ENCODE measurements at regions not wholly inside any gene's neighbourhood (a gene's known extent, or its start where the extent isn't known, plus 50 kb on each side); places are given as distances from the start of the nearest gene placed in this dataset.
A peak's percentile ranks its signal among the peaks of the same experiment; 100 is the strongest.
"Not testable (repeated sequence)": the region's sequence is repeated elsewhere in the genome, so short reads cannot be mapped to it uniquely, and the experiment has no call there.

GRCh38 chr4:130632731-130633604, 1537.0 kb downstream of the C4orf33 start:
- no peak for DNase-seq (ENCODE audit: low spot score)

- DNase-seq (ENCODE audit: low spot score): no peak
These were observed 1540.5 kb downstream of the C4orf33 start for GRCh38 chr4:130636486-130636885.

DNA sequence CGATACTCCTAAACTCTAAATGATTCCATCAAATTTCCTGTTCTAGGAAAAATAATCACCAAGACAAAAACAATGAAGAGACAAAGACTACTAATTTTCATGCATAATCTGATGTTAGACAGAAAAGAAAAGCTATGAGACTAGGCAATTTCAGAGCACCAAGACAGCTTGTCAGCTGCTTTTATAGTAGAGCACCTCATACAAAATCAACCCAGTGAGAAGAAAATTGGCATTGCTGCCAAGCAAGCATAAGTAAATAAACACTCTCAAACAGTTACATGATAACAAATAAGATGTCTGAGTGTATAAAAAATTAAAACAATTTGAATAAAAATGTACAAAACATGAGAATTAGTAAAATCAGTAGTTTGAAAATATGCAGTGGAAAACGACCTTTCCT, 1544.6 kb downstream of the C4orf33 start:
- no peak for DNase-seq (ENCODE audit: low spot score)

DNA sequence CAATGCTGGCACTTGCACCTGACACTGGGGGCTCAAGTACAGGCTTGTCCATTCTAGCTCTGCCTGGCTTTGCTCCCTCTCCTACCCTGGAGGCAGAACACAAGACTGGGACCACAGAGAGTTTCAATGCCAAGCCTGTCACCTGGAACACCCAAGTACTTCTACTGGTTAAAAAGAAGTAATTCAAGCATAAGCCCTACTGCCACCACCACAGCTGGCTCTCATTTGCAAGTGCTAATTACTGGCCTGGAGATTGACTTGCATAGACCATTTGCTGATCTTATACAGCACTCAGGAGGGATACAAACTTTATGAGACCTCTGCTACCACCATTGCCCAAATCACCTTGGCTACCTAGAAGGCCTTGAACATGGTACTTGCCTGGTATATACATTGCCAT, 1550.9 kb downstream of the C4orf33 start:
- no peak for DNase-seq (ENCODE audit: low spot score)

- DNase-seq (ENCODE audit: low spot score): no peak
These were observed 1552.6 kb downstream of the C4orf33 start for GRCh38 chr4:130648570-130648969.

DNA sequence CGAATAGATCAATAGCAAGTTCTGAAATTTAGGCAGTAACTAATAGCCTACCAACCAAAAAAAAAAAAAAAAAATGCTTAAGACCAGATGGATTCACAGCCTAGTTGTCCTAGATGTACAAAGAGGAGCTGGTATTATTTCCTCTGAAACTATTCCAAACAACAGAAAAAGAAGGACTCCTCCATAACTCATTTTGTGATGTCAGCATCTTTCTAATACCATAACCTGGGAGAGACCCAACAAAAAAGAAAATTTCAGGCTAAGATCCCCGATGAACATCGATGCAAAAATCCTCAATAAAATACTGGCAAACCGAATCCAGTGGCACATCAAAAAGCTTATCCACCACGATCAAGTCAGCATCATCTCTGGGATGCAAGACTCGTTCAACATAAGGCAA, 1557.9 kb downstream of the C4orf33 start:
- no peak for DNase-seq (ENCODE audit: low spot score)

- DNase-seq (ENCODE audit: low spot score): peak; percentile 17
These were observed 1563.4 kb downstream of the C4orf33 start for GRCh38 chr4:130659320-130659719.

- DNase-seq (ENCODE audit: low spot score): no peak
These were observed 1572.9 kb downstream of the C4orf33 start for GRCh38 chr4:130668859-130669258.

DNA sequence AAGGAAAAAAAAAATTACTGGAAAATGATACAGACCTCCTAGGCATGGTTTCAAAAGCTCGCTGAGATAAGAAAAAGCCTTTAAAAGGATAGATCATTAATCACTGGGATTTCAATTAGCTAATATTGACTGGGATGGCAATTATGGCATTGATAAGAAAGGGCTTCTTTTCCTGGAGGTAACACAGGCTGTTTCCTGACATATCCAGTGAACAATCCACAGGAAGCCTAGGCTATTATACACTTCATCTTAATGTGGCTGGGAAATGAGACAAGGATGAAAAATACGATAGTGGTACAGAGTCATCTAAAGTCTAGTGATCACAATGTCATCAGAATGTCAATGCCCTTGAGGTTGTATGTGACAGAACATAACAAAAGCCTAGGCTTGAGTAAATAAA, 1579.3 kb downstream of the C4orf33 start:
- DNase-seq (ENCODE audit: low spot score): no peak

- no peak for DNase-seq (ENCODE audit: low spot score)
These were observed 1593.2 kb downstream of the C4orf33 start for GRCh38 chr4:130689181-130689580.

- DNase-seq (ENCODE audit: low spot score): no peak
These were observed 1602.3 kb downstream of the C4orf33 start for GRCh38 chr4:130698251-130698650.

- no peak for DNase-seq (ENCODE audit: low spot score)
These were observed 1603.1 kb downstream of the C4orf33 start for GRCh38 chr4:130699004-130699403.

DNA sequence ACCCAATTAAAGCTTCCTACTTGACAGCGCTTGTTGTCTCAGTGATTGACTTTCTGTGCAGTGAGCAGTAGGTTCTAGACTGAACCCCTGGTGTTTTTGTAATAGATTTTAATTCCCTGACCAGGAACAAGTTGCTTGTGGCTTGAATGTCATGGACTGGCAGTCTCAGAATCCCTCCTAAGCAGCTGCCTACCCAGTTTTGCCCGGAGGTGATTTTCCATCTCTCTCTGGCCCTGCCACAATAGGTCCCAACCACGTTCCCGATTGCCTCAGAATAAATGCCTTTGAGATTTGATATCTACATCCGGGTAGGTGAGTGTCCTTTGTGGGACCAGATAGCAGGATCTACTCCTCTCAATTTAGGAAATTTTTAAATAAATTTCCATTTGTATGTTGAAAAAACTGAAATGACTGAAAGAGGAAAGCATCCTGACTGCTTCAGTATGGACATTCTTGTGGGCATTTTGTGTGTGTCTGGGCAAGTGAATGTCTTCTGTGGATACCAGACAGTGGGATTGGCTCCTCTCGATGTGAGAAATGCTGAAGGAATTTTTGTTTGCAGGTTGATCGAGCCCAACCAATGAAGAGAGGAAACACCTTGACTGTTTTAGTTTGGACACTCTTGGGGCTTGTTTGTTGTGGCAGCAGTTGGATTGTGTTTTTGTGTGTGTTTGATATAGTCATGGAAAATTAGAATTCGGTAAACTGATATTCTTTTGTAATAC, 1607.4 kb downstream of the C4orf33 start:
- DNase-seq (ENCODE audit: low spot score): peak; percentile 67

DNA sequence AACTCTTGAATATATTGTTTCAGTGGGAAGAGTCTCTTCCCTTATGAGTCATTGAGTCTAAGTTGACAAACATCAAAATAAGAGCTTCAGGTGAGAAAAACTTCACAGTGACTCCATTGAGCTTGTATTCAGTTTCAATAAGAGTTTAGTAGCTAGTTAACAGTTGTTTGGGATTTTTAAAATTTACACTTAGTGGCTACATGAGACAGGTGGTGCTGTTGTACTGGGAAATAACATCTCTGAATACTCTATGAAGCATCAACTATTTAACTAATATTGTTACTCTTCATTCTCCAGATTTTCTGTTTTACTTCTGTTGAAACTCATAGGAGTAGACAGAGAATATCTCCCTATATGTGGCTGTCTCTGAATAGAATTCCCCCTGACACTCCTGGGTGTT, 1609.1 kb downstream of the C4orf33 start:
- DNase-seq (ENCODE audit: low spot score): no peak

GRCh38 chr4:130712038-130712437, 1616.1 kb downstream of the C4orf33 start:
- peak; percentile 17 for DNase-seq (ENCODE audit: low spot score)

DNA sequence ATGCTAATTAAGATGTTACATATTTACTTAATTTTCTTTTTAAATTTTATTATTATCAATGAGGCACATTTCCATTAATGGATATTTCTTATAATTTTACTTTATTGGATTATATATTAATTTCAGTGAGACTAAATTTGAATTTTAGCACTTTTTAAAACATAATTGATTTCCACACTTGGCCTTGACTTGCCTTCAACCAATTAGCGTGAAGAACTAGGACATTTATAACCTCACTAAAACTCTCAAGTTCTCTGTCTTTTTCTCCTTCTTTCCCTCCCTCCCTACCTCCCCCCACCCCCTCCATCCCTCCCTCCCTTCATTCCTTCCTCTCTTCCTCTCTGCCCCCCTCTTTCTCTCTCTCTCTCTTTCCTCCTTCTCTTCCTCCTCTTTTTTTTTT, 1618.1 kb downstream of the C4orf33 start:
- no peak for DNase-seq (ENCODE audit: low spot score)

GRCh38 chr4:130722361-130722760, 1626.4 kb downstream of the C4orf33 start:
- no peak for DNase-seq (ENCODE audit: low spot score)

- no peak for DNase-seq (ENCODE audit: low spot score)
These were observed 1640.7 kb downstream of the C4orf33 start for GRCh38 chr4:130736436-130737185.

- DNase-seq (ENCODE audit: low spot score): no peak
These were observed 1642.3 kb downstream of the C4orf33 start for GRCh38 chr4:130738233-130738632.

DNA sequence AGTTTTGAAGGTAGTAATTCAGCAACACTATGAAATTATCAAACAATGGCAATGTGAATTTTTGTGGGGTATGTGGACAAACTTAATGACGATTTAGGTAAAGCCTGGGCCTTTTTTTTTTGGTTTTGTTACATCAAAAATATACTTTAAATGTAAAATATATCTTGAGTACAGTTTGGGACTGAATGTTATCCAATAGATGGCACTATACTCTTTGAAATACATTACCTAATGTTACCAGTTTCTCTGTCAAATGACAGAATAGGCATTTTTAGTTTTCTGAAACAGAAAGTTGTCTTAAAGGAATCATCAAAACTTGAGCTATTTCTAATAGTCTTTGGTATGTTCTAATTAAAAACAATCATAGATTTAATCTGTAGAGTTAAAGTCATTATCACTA, 1651.9 kb downstream of the C4orf33 start:
- DNase-seq (ENCODE audit: low spot score): no peak

DNA sequence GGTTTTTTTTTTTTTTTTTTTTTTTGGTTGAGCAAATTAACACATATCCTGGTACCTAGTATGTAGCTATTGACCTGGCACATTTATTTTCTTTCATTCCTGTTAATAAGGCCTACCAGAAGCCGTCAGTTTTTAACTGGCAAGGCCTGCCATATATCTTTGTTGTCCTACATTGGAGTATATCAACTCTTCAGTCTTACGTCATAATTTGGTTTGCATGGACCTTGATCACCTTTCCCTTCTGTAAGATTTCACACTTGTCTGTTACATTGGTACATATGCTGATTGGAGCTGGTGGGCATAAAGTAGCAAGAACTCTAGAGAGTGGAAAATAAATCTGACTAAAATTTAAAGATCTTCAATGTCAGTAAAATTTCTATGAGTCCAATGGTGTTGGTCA, 1658.0 kb downstream of the C4orf33 start:
- no peak for DNase-seq (ENCODE audit: low spot score)

- no peak for DNase-seq (ENCODE audit: low spot score)
These were observed 1664.3 kb downstream of the C4orf33 start for GRCh38 chr4:130760246-130760645.

DNA sequence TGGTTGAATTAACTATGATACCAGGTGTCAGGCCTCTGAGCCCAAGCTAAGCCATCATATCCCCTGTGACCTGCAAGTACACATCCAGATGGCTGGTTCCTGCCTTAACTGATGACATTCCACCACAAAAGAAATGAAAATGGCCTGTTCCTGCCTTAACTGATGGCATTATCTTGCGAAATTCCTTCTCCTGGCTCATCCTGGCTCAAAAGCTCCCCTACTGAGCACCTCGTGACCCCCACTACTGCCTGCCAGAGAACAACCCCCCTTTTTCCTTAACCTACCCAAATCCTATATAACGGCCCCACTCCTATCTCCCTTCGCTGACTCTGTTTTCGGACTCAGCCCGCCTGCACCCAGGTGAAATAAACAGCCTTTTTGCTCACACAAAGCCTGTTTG, 1671.4 kb downstream of the C4orf33 start:
- not testable (repeated sequence) for DNase-seq (ENCODE audit: low spot score)
